Neural progenitor cell (in vitro differentiated cells): ENCODE measurements at regions not wholly inside any gene's neighbourhood (a gene's known extent, or its start where the extent isn't known, plus 50 kb on each side); places are given as distances from the start of the nearest gene placed in this dataset. TPM values are rescaled to one million over a fixed set of nuclear protein-coding genes. Genes with fewer than 3 reads are reported as not detected.

Source experiments
- DNase-seq: peaks from one replicate; pipeline ENCODE4 v3.0.0-alpha.2; 2016; ENCODE audit warnings: low spot score
- H2AFZ ChIP-seq: fragments of 200-600 bp; sonication (generic); replicated peaks from 2 replicates; pipeline ENCODE4 v1.6.1; 2016; ENCODE audit warnings: antibody characterized with exemption
- H3F3A ChIP-seq: fragments of 200-600 bp; sonication (generic); 2 replicates; pipeline ENCODE4 v1.6.1; 2016; ENCODE audit warnings: antibody characterized with exemption, low read depth
- H3K27ac ChIP-seq: fragments of 200-600 bp; sonication (generic); 2 replicates; pipeline ENCODE4 v1.5.1; 2016; ENCODE audit warnings: mild to moderate bottlenecking
- H3K27me3 ChIP-seq: fragments of 200-600 bp; sonication (generic); 2 replicates; pipeline ENCODE4 v1.6.1; 2016; ENCODE audit warnings: mild to moderate bottlenecking, moderate library complexity
- H3K36me3 ChIP-seq: fragments of 200-600 bp; sonication (generic); 2 replicates; pipeline ENCODE4 v1.5.1; 2016
- H3K4me1 ChIP-seq: fragments of 200-600 bp; sonication (generic); 2 replicates; pipeline ENCODE4 v1.6.1; 2016; ENCODE audit warnings: mixed run types
- H3K4me2 ChIP-seq: fragments of 200-600 bp; sonication (generic); 2 replicates; pipeline ENCODE4 v1.6.1; 2016
- H3K4me3 ChIP-seq: fragments of 200-600 bp; sonication (generic); 2 replicates; pipeline ENCODE4 v1.5.1; 2016
- H3K79me2 ChIP-seq: fragments of 200-600 bp; sonication (generic); 2 replicates; pipeline ENCODE4 v1.6.1; 2016; ENCODE audit warnings: low read depth
- H3K9ac ChIP-seq: fragments of 200-600 bp; sonication (generic); 2 replicates; pipeline ENCODE4 v1.6.1; 2016
- H3K9me3 ChIP-seq: fragments of 200-600 bp; sonication (generic); 2 replicates; pipeline ENCODE4 v1.5.1; 2016; ENCODE audit warnings: low read depth
- H4K20me1 ChIP-seq: fragments of 200-600 bp; sonication (generic); 2 replicates; pipeline ENCODE4 v1.6.1; 2016; ENCODE audit warnings: low read depth
- H3K27ac Mint-ChIP-seq: 3 replicates; pipeline ENCODE4 v1.8.0; 2021; ENCODE audit warnings: mixed read lengths
- H3K27me3 Mint-ChIP-seq: 2 replicates; pipeline ENCODE4 v1.8.0; 2022; ENCODE audit warnings: low read depth, mild to moderate bottlenecking, inconsistent platforms, moderate library complexity, mixed read lengths; ENCODE audit not compliant: insufficient read depth
- H3K36me3 Mint-ChIP-seq: 3 replicates; pipeline ENCODE4 v1.8.0; 2021; ENCODE audit warnings: mixed read lengths
- H3K4me1 Mint-ChIP-seq: 3 replicates; pipeline ENCODE4 v1.8.0; 2021; ENCODE audit warnings: mixed read lengths
- H3K4me3 Mint-ChIP-seq: 3 replicates; pipeline ENCODE4 v1.8.0; 2021; ENCODE audit warnings: mild to moderate bottlenecking, moderate library complexity, mixed read lengths
- H3K9me3 Mint-ChIP-seq: 3 replicates; pipeline ENCODE4 v1.8.0; 2020; ENCODE audit warnings: mixed read lengths
- EZH2 ChIP-seq: fragments of 200-600 bp; sonication (generic); IDR thresholded peaks from 2 replicates; pipeline ENCODE4 v1.6.1; 2017; ENCODE audit warnings: antibody characterized with exemption, mild to moderate bottlenecking, moderate library complexity
- EZH2phosphoT487 ChIP-seq: fragments of 200-600 bp; sonication (generic); IDR thresholded peaks from 2 replicates; pipeline ENCODE4 v1.6.1; 2017; ENCODE audit warnings: antibody characterized with exemption
- small RNA-seq: library from RNA; depleted of rRNA; stranded (forward); fragments of <200 nt; gene quantifications from one replicate; pipeline ENCODE3, GENCODE V24; 2015
- TF ChIP-seq, protein P1 (sequence below): fragments of 200-600 bp; sonication (generic); IDR thresholded peaks from 2 replicates; pipeline ENCODE4 v1.5.1; 2017; ENCODE audit warnings: antibody characterized with exemption, mild to moderate bottlenecking

DNA sequence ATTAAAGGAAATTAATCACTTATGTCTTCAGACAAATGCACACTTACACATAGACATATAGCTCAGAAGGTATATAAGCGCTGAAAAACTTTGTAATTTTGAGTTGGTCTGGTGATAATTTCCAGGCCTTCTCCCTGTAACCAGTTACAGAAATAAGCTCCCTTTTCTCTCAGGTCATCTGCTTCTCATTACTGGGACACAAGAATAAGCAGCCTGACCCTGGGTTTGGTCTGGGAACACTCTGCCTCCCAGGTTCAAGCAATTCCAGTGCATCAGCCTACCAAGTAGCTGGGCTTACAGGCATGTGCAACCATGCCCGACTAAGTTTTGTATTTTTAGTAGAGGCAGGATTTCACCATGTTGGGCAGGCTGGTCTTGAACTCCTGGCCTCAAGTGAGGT lies 274.5 kb downstream of the LMO7 start:
- TF ChIP-seq EZH2 (no peak), EZH2phosphoT487 (no peak)
- TF ChIP-seq, protein P1, sequence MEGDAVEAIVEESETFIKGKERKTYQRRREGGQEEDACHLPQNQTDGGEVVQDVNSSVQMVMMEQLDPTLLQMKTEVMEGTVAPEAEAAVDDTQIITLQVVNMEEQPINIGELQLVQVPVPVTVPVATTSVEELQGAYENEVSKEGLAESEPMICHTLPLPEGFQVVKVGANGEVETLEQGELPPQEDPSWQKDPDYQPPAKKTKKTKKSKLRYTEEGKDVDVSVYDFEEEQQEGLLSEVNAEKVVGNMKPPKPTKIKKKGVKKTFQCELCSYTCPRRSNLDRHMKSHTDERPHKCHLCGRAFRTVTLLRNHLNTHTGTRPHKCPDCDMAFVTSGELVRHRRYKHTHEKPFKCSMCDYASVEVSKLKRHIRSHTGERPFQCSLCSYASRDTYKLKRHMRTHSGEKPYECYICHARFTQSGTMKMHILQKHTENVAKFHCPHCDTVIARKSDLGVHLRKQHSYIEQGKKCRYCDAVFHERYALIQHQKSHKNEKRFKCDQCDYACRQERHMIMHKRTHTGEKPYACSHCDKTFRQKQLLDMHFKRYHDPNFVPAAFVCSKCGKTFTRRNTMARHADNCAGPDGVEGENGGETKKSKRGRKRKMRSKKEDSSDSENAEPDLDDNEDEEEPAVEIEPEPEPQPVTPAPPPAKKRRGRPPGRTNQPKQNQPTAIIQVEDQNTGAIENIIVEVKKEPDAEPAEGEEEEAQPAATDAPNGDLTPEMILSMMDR = no peak
- Histone ChIP-seq H3K9ac (no peak overlapping the region), H4K20me1 (no peaks in the 10 kb centered on the region), H3K79me2 (no peaks in the 10 kb centered on the region), H3K4me3 (no peak overlapping the region), H3K27me3 (no peaks in the 10 kb centered on the region), H3K36me3 (no peaks in the 10 kb centered on the region), H3K9me3 (no peaks in the 10 kb centered on the region), H2AFZ (no peak overlapping the region), H3K4me2 (no peak overlapping the region), H3K4me1 (peaks cover 9% of the 10 kb centered on the region), H3K27ac (no peak overlapping the region), H3F3A (peaks cover 5% of the 10 kb centered on the region)
- Mint-ChIP-seq H3K36me3 (no peaks in the 10 kb centered on the region), H3K27ac (no peak overlapping the region), H3K27me3 (peaks cover 2% of the 10 kb centered on the region), H3K4me3 (no peak overlapping the region), H3K4me1 (peaks cover 9% of the 10 kb centered on the region), H3K9me3 (no peaks in the 10 kb centered on the region)
- no peak for DNase-seq

Small RNA genes in the stretch of these regions (small RNA-seq; reads per million reads assigned to genes)
- gene RN7SL571P = not detected
